SW 1271 (cell line): ENCODE measurements at regions not wholly inside any gene's neighbourhood (a gene's known extent, or its start where the extent isn't known, plus 50 kb on each side); places are given as distances from the start of the nearest gene placed in this dataset.
"Not testable (repeated sequence)": the region's sequence is repeated elsewhere in the genome, so short reads cannot be mapped to it uniquely, and the experiment has no call there.

Experiments used
- DNase-seq, 2 experiments: peaks; one replicate each; lab custom pipeline; 2025; lab: John Stamatoyannopoulos, UW

GRCh38 chr3:99317201-99317600 lies 321.2 kb upstream of the COL8A1 start:
- DNase-seq = no peak

DNA sequence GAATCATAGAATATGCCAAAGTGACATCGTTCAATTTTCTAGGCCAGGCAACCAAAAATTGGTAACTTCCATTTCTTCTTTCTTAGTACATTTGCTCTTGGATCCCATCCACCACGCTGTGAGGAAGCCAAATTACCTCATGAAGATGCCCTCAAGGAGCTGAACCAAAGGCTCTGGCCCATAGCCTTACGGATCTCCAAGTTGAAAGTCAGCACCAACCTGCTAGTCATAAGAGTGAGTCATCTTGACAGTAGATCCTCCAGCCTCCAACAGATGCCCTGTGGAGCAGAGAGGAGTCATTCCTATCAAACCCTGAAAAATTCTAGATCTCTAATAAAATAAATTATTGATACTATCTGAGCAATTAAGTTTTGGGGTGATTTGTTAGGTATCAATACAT lies 322.5 kb upstream of the COL8A1 start:
- no peak for DNase-seq

GRCh38 chr3:99313485-99313884 lies 324.9 kb upstream of the COL8A1 start:
- DNase-seq = no peak

GRCh38 chr3:99298661-99299060 lies 339.7 kb upstream of the COL8A1 start:
- DNase-seq = no peak

- no peak for DNase-seq
Observed at GRCh38 chr3:99295836-99296235, 342.6 kb upstream of the COL8A1 start.

DNA sequence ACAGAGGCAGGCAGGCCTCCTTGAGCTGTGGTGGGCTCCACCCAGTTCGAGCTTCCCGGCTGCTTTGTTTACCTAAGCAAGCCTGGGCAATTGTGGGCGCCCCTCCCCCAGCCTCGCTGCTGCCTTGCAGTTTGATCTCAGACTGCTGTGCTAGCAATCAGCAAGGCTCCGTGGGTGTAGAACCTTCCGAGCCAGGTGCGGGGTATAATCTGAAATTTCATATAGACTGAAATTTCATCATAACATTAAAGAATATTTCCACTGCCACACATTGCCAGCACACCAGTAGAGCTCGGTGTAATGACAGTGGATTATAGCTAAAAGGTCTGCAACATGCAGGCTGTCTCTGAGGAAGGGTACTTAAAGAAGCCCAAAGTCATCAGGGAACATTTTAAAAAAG lies 344.3 kb upstream of the COL8A1 start:
- not testable (repeated sequence) for DNase-seq

- no peak for DNase-seq
Observed at GRCh38 chr3:99287876-99288275, 350.5 kb upstream of the COL8A1 start.

DNA sequence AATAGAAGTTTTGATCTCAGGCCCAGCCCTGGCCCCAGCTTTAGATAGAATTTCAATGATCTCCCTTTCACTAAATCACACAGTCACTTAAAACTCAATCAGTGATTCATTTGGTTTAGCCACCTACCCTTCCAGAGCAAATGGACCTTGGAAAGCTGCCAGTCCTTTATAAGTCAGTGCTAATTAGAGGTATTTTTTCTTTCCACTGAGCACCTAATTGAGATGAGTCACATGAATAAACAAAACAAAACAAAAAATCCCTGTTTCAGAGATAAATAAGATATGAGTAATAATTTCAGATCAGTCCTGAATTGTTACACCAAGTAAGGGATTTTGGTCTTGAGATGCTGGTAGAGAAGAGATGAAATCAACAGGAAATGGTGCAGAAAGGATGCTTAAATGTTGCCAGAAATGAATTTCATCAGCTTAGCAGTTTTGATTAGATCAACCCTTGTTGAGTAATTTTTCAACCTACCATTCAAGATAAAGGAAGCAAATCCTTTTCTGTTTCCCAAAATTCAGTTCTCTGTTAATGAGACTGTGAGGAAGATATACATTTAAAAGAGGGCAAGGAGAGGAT lies 352.0 kb upstream of the COL8A1 start:
- DNase-seq = no peak

- no peak for DNase-seq
Observed at GRCh38 chr3:99269606-99270351, 368.3 kb upstream of the DCBLD2 start.

DNA sequence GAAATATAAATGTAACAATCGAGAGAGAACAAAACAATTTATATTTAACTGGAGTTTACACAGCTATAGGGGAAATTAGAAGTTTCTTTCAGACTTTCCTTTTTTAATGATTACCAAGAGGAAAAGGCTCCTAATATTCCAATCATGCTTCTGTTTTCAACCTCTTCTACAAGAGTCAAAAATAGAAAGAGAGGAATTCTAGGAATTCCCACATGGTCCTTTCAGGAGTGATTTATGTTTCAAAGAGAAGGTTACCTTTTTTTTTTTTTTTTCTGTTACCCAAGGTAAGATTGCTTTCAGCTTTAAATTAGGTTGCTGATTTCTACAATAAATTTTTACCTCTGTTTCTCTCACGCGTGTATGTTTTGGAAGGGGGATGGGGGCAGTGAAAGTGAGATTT lies 355.3 kb upstream of the DCBLD2 start:
- DNase-seq = no peak

DNA sequence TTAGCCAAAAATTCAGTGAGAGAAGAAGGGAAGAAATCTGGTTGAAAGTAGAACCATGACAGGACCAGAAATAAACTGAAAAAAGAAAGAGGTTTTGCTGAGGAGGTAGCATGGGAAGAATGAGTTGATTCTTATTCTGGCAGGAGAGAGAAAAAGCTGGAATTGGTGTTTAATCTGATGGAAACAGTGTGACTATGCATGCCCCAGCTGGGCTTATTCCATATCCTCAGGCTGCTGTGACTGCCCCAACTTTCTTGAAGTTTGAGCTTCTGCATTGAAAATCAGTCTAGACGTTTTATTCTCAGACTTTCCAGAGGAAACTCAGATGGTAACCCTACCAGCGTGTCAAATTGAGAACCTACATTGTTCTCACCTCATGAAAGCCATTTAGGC lies 352.5 kb upstream of the DCBLD2 start:
- DNase-seq = no peak

GRCh38 chr3:99250821-99251355 lies 349.4 kb upstream of the DCBLD2 start:
- no peak for DNase-seq

DNA sequence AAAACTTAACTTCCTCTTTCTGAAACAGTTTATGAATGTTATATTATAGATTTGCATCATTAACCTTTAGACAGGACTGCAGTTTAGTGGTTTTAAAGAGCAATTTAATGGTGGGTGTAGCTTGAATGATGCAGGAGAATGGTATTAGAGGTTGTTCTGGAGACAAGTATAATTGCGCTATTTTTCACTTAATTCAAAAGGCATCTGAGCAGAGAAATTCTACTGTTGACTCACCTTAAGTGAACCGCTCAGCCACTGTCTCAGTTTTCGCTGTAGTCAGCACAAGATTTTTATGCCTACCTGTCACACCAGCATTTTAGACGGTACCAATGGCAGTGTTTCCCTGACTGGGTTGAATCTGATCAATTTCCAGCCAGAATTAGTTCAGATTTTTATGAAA lies 348.8 kb upstream of the DCBLD2 start:
- no peak for DNase-seq

GRCh38 chr3:99249627-99250026 lies 348.1 kb upstream of the DCBLD2 start:
- DNase-seq = no peak

DNA sequence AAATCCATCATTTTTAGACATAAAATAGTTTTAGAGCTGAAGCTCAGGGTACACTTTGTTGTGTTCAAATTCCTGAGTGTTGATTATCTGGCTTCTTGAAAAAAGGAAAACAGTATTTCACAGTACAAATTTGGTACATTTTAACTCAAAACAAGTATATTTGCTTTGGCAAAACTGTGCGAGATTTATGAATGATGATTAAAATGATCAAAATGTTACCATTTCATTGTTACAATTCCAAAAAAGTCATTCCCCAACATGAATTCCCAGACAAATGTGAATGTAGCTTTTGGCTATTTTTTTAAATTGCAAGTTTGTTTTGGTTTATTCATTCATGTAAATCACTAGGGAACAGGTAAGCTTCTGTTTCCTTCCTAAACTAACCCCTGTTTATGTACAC lies 347.4 kb upstream of the DCBLD2 start:
- DNase-seq = no peak

DNA sequence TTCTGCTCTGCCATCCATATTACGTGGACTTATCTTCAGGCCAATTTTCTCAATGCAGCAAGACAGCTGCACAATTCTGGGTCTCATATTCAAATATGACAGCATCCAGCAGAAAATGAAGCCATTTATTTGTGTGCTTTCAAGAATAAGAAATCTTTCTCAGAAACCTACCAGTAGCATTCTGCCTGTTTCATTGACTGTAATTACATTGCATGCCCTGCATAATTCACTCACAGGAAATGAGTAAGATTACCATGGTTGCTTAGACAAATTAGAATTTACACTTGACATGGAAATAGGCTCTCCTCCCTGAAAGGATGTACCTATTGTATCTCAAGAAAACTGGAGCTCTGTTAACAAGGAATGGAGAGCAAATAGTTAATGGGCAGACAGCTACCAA lies 346.6 kb upstream of the DCBLD2 start:
- no peak for DNase-seq

- peak in 1 of 2 experiments; percentile 7 for DNase-seq
Observed at GRCh38 chr3:99246010-99246654, 344.6 kb upstream of the DCBLD2 start.

DNA sequence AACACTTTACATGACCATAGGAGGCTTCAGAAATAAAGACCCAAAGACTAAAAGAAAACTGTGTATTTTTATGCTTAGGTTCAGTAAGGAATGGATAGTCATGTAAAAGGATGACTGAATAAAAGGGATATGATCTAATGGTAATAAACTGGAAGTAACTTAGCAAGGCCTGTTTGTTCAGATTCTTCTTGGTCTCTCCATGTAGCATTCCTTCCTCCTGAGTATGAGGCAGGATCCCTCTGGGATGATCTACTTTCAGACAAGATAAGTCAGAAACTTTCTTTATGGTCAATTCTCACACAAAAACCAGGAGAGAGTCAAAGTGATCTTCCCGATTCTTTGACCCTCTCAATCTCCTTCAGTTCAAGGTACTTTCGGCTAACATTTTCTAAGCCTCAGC lies 340.8 kb upstream of the DCBLD2 start:
- DNase-seq = no peak

GRCh38 chr3:99240700-99241099 lies 339.2 kb upstream of the DCBLD2 start:
- DNase-seq = no peak

GRCh38 chr3:99236576-99236975 lies 335.1 kb upstream of the DCBLD2 start:
- no peak for DNase-seq

- no peak for DNase-seq
Observed at GRCh38 chr3:99232696-99233095, 331.2 kb upstream of the DCBLD2 start.

- no peak for DNase-seq
Observed at GRCh38 chr3:99218468-99218867, 317.0 kb upstream of the DCBLD2 start.

- no peak for DNase-seq
Observed at GRCh38 chr3:99212969-99213368, 311.5 kb upstream of the DCBLD2 start.
